RWPE1 (cell line): ENCODE measurements at regions not wholly inside any gene's neighbourhood (a gene's known extent, or its start where the extent isn't known, plus 50 kb on each side); places are given as distances from the start of the nearest gene placed in this dataset.

Experiments
- CTCF ChIA-PET: fragments of 350-600 bp; sonication (Branson Sonifier 250); formaldehyde crosslinking; extraction: SDS; loops from one replicate; lab custom pipeline; 2021; lab: Yijun Ruan, JAX
- POLR2A ChIA-PET: fragments of 400-600 bp; formaldehyde crosslinking; extraction: SDS; loops from one replicate; lab custom pipeline; 2020; ENCODE audit warnings: antibody characterized with exemption; ENCODE audit not compliant: low non-redundant PET; lab: Yijun Ruan, JAX
- DNase-seq: peaks from one replicate; pipeline ENCODE4 v3.0.0; 2012; ENCODE audit warnings: low spot score
- H3K27ac ChIP-seq: fragments of 450-650 bp; 2 replicates; pipeline ENCODE4 v1.5.1; 2017
- CTCF ChIP-seq: fragments of 450-650 bp; conservative IDR thresholded peaks from 2 replicates; pipeline ENCODE4 v1.5.1; 2017; ENCODE audit warnings: low read depth, mild to moderate bottlenecking

DNA sequence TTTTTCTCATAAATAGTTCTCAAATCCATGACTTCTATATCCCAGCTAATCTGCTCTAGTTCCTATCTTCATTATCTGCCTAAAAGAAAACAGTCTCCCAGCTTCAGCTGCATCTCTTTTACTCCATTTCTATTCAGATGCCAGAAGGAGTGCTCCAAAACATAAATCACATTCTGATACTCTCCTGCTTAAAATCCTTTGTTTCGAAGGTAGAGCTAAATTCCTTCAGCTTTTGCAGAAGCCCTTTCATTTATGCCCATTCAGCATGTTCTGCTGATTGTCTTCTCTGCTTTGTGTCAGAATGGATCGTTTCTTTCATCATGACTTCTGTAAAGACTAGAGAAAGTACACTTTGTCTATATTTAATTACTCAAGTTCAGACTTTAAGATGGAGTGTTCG is 440.1 kb upstream of the SMIM31 start:
- no peak for DNase-seq
- ChIA-PET POLR2A (no interaction called here), CTCF (interaction anchor here (0.6 kb wide), 2 partner anchors 13 to 974 kb away, joined by 3 to 4 read pairs; no protein-coding TSS in a partner anchor)
- no peak for TF ChIP-seq CTCF
- H3K27ac ChIP-seq, result no peak overlapping the region

DNA sequence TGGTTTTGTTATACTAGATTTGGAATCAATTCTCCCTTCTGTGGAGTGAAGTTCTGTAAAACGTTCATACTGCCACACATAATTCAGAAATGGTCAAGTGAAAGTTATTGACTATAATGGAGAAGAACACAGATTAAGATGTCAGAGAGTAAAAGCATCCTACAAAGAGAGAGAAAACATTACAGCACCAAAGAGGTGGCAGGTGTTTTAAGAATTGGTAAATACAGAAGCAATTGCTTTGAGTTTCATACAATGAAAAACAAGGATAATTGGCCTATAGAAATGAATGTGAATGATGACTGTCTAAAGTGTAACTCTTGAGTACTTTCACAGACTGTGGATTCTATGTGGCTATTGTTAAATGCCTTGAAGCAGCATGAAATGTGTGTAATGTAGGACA is 435.6 kb upstream of the SMIM31 start:
- H3K27ac ChIP-seq, result no peak overlapping the region
- no peak for DNase-seq
- POLR2A ChIA-PET, result no interaction called here
- CTCF ChIA-PET, result no interaction called here
- TF ChIP-seq CTCF, result no peak

DNA sequence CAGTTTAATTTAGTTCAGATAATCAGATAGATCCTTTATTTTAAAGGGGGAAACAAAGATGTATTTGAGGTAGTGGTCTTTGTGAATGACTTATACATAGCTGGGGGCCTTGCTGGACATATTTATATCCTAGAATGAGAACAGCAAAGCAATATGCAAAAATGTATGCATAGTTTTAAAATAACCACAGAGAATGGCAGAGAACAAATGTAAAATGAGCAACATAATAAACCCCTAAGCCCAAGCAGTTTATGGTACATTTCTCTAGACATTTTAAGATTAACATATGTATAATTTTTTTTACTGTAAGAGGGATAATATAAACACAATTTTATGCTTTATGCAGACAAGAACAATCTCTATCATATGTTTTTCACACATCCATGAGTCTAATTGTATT is 434.2 kb upstream of the SMIM31 start:
- POLR2A ChIA-PET, result no interaction called here
- TF ChIP-seq CTCF, result no peak
- H3K27ac ChIP-seq, result no peak overlapping the region
- DNase-seq, result no peak
- CTCF ChIA-PET, result interaction anchor here (0.5 to 0.9 kb wide), 2 partner anchors 8 to 10 kb away, joined by 5 to 7 read pairs; no protein-coding TSS in a partner anchor

GRCh38 chr4:164320847-164321246 is 433.1 kb upstream of the SMIM31 start:
- TF ChIP-seq CTCF, result no peak
- H3K27ac ChIP-seq, result no peak overlapping the region
- ChIA-PET CTCF (interaction anchor here (0.6 to 0.9 kb wide), 2 partner anchors 9 to 351 kb away, joined by 3 to 7 read pairs; no protein-coding TSS in a partner anchor), POLR2A (no interaction called here)
- no peak for DNase-seq

GRCh38 chr4:164326056-164326455 is 427.9 kb upstream of the SMIM31 start:
- ChIA-PET CTCF (no interaction called here), POLR2A (no interaction called here)

DNA sequence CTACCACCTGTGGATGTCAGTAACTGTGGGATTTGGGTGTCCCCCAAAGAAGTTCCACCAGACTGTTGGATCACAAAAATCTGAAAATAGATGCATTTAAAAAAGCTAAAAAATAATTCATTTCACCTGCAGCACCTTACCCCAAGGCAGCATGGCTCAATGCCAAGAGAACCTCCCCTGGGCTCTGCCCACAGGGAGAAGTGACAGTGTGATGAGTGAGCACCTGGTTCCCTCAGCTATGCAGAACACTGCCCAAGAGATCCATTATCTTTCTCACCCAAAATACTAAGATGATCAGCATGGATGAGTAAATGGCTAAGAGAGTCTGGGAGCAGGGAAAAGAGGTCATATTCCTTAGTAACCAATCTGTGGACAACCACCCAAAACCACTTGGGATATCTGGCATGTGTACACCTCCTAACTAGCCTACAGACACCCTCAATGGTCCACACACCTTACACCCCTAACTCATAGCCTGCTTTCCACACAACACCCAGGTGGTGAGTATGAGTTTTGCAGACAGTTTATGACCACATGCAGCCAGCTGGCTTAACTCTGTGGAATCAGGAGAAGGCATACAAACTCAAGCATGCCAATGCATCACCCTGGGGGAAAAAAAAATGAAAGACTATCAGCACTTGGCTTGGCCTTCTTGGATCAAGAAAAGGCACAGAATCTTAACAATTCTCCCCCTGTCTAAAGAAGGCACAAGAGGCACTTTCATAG is 416.5 kb upstream of the SMIM31 start:
- CTCF ChIA-PET, result no interaction called here
- no peak for DNase-seq
- no peak overlapping the region for H3K27ac ChIP-seq
- no peak for TF ChIP-seq CTCF
- POLR2A ChIA-PET, result no interaction called here

More at GRCh38 chr4:164326056-164326455, 427.9 kb upstream of the SMIM31 start:
- H3K27ac ChIP-seq, result no peak overlapping the region
- no peak for TF ChIP-seq CTCF
- DNase-seq, result no peak
